ENCODE measurements at regions not wholly inside any gene's neighbourhood (a gene's known extent, or its start where the extent isn't known, plus 50 kb on each side); places are given as distances from the start of the nearest gene placed in this dataset.

- in situ Hi-C loops (cut with MboI; ENCODE audit: low sequenced_read_pairs) (no loop called here), dilution Hi-C loops (cut with HindIII; ENCODE audit: low sequenced_read_pairs, unreplicated experiment) (no loop called here), intact Hi-C loops (cut with micrococcal nuclease) (no loop called here)
- no peaks in the 10 kb centered on the region for H3K79me1 ChIP-seq (ENCODE audit: low read depth in 1 of 2, low read length in 2 of 2)
- no peak overlapping the region for H2BK120ac ChIP-seq (ENCODE audit: low read depth, low read length)
- no peak overlapping the region for H3K27ac ChIP-seq (ENCODE audit: insufficient read depth, low read length)
- no peak overlapping the region for H3K14ac ChIP-seq (replicated peaks; ENCODE audit: low read depth, low read length)
- H3K9ac ChIP-seq (ENCODE audit: low read depth, low read length), result no peak overlapping the region
- DNase-seq, result no peak
- no peak overlapping the region for H4K5ac ChIP-seq (ENCODE audit: low read depth, low read length)
- no peak overlapping the region for H2AK5ac ChIP-seq (ENCODE audit: low read depth, low read length)
- H3K23ac ChIP-seq (ENCODE audit: low read depth, low read length), result no peak overlapping the region
- H3K4me1 ChIP-seq (ENCODE audit: control insufficient read depth, insufficient read depth, low read length), result no peaks in the 10 kb centered on the region
- WGBS, 2 experiments (ENCODE audit: extremely low coverage in 2 of 2, insufficient read length in 1 of 2), result no CpG with 5 or more reads among the region's 3 CpGs
- no peak for TF ChIP-seq MAZ (IDR thresholded peaks at IDR 0.05; ENCODE audit: borderline replicate concordance, low read depth, low read length)
- no peak for TF ChIP-seq FOS (IDR thresholded peaks at IDR 0.05; ENCODE audit: low read depth, low read length)
- CTCF ChIA-PET, result no interaction called here
- BruUV-seq (replicated peaks), result no TSS peak
- H3K27me3 ChIP-seq (ENCODE audit: control insufficient read depth, insufficient read depth, low read length), result no peaks in the 10 kb centered on the region
- peaks cover 6% of the 10 kb centered on the region for H3K9me3 ChIP-seq (ENCODE audit: control insufficient read depth, insufficient read depth, low read length)
- no peak overlapping the region for H3K18ac ChIP-seq (ENCODE audit: low read depth, low read length)
- POLR2A ChIA-PET (ENCODE audit: unreplicated experiment), result no interaction called here
- H2BK15ac ChIP-seq (ENCODE audit: low read depth, low read length), result no peak overlapping the region
- no peak overlapping the region for H3K4me2 ChIP-seq (ENCODE audit: low read depth, low read length)
- H2AK9ac ChIP-seq (replicated peaks; ENCODE audit: low read depth, low read length, poor library complexity), result no peak overlapping the region
- H3K4me3 ChIP-seq (ENCODE audit: insufficient read depth, low read depth, low read length), result no peak overlapping the region
- no peak overlapping the region for H2BK20ac ChIP-seq (ENCODE audit: low read depth, low read length)
- no peak overlapping the region for H2AFZ ChIP-seq (replicated peaks; ENCODE audit: low read length, poor library complexity)
- no peak overlapping the region for H3K4ac ChIP-seq (ENCODE audit: low read depth, low read length)
- H4K8ac ChIP-seq (ENCODE audit: low read depth in 2 of 2, low read length in 2 of 2), result no peak overlapping the region
- no peaks in the 10 kb centered on the region for H3K9me1 ChIP-seq (ENCODE audit: insufficient read depth, low read length)
- no peak overlapping the region for H4K91ac ChIP-seq (ENCODE audit: insufficient read depth, low read depth, low read length)
- no peaks in the 10 kb centered on the region for H3K36me3 ChIP-seq (ENCODE audit: control insufficient read depth, insufficient read depth, low read length)
- ATAC-seq (ENCODE audit: low read depth), result no peak
- H4K20me1 ChIP-seq (ENCODE audit: insufficient read depth, low read length), result no peaks in the 10 kb centered on the region
- no peak overlapping the region for H3K56ac ChIP-seq (ENCODE audit: extremely low read depth, insufficient read depth, low read length)
- no peak overlapping the region for H2BK5ac ChIP-seq (ENCODE audit: low read depth, low read length, poor library complexity, severe bottlenecking)
These were observed 336.9 kb downstream of the PTTG2 start for GRCh38 chr4:38297061-38297460.

All from IMR-90 (cell line).